GM21529 (cell line): ENCODE measurements at regions not wholly inside any gene's neighbourhood (a gene's known extent, or its start where the extent isn't known, plus 50 kb on each side); places are given as distances from the start of the nearest gene placed in this dataset.

Experiments
- ATAC-seq: cut with Tn5 transposase; IDR thresholded peaks from one replicate; pipeline ENCODE4 v1.9.1; 2021; ENCODE audit not compliant: unreplicated experiment

GRCh38 chr4:37165844-37166243 is 78.7 kb upstream of the NWD2 start:
- no peak for ATAC-seq

- no peak for ATAC-seq
These were observed 74.6 kb upstream of the NWD2 start for GRCh38 chr4:37169956-37170355.

- ATAC-seq = no peak
These were observed 56.4 kb upstream of the NWD2 start for GRCh38 chr4:37188100-37188499.
